ENCODE measurements at regions not wholly inside any gene's neighbourhood (a gene's known extent, or its start where the extent isn't known, plus 50 kb on each side); places are given as distances from the start of the nearest gene placed in this dataset.

- Histone ChIP-seq H3K4me3 (no peak overlapping the region), H3K4me1 (no peaks in the 10 kb centered on the region), H3K27me3 (no peaks in the 10 kb centered on the region), H3K27ac (no peak overlapping the region), H3K36me3 (ENCODE audit: low read depth, missing control alignments) (no peaks in the 10 kb centered on the region), H3K9me3 (no peaks in the 10 kb centered on the region)
- intact Hi-C loops (cut with DNase I; ENCODE audit: low total_unique reads) = no loop called here
- no peak for DNase-seq
- TF ChIP-seq CTCF (IDR thresholded peaks at IDR 0.05) = no peak
- no peak for TF ChIP-seq POLR2A (IDR thresholded peaks at IDR 0.05)
- WGBS, 2 donors = 81 to 82% methylated on average over 11 of the region's 11 CpGs
Measured at GRCh38 chr6:14964556-14965270, 281.2 kb upstream of the JARID2 start.

GRCh38 chr6:14965424-14966075, 280.3 kb upstream of the JARID2 start:
- no peak overlapping the region for H3K4me3 ChIP-seq
- DNase-seq = no peak
- H3K27ac ChIP-seq = no peak overlapping the region
- no peaks in the 10 kb centered on the region for H3K36me3 ChIP-seq (ENCODE audit: low read depth, missing control alignments)
- TF ChIP-seq POLR2A (IDR thresholded peaks at IDR 0.05) (no peak), CTCF (IDR thresholded peaks at IDR 0.05) (no peak)
- no peaks in the 10 kb centered on the region for H3K27me3 ChIP-seq
- H3K9me3 ChIP-seq = no peaks in the 10 kb centered on the region
- H3K4me1 ChIP-seq = no peaks in the 10 kb centered on the region
- intact Hi-C loops (cut with DNase I; ENCODE audit: low total_unique reads) = no loop called here
- 79 to 80% methylated on average over 10 of the region's 10 CpGs for WGBS, 2 donors

- no peaks in the 10 kb centered on the region for H3K9me3 ChIP-seq
- TF ChIP-seq POLR2A (IDR thresholded peaks at IDR 0.05) (no peak), CTCF (IDR thresholded peaks at IDR 0.05) (no peak)
- no peaks in the 10 kb centered on the region for H3K36me3 ChIP-seq (ENCODE audit: low read depth, missing control alignments)
- no peaks in the 10 kb centered on the region for H3K4me1 ChIP-seq
- DNase-seq = no peak
- no peaks in the 10 kb centered on the region for H3K27me3 ChIP-seq
- H3K4me3 ChIP-seq = no peak overlapping the region
- 89 to 92% methylated on average over 8 of the region's 8 CpGs for WGBS, 2 donors
- H3K27ac ChIP-seq = no peak overlapping the region
- intact Hi-C loops (cut with DNase I; ENCODE audit: low total_unique reads) = no loop called here
Measured at GRCh38 chr6:14966096-14966905, 279.6 kb upstream of the JARID2 start.

- no peaks in the 10 kb centered on the region for H3K9me3 ChIP-seq
- TF ChIP-seq CTCF (IDR thresholded peaks at IDR 0.05) (no peak), POLR2A (IDR thresholded peaks at IDR 0.05) (no peak)
- intact Hi-C loops (cut with DNase I; ENCODE audit: low total_unique reads) = no loop called here
- no peak for DNase-seq
- H3K27me3 ChIP-seq = no peaks in the 10 kb centered on the region
- no peak overlapping the region for H3K4me3 ChIP-seq
- WGBS, 2 donors = 91 to 92% methylated on average over 5 of the region's 5 CpGs
- no peak overlapping the region for H3K27ac ChIP-seq
- no peaks in the 10 kb centered on the region for H3K4me1 ChIP-seq
- no peaks in the 10 kb centered on the region for H3K36me3 ChIP-seq (ENCODE audit: low read depth, missing control alignments)
Measured at GRCh38 chr6:14966906-14967711, 278.8 kb upstream of the JARID2 start.
